GM23248 (cell line): ENCODE measurements at regions not wholly inside any gene's neighbourhood (a gene's known extent, or its start where the extent isn't known, plus 50 kb on each side); places are given as distances from the start of the nearest gene placed in this dataset.

ENCODE experiments used
- DNase-seq: peaks from one replicate; pipeline ENCODE4 v3.0.0-alpha.2; 2015
- H2AFZ ChIP-seq: fragments of 200-600 bp; sonication (generic); 2 replicates; pipeline ENCODE4 v1.6.1; 2016; ENCODE audit warnings: antibody characterized with exemption
- H3F3A ChIP-seq: fragments of 200-600 bp; sonication (generic); 2 replicates; pipeline ENCODE4 v1.6.1; 2016; ENCODE audit warnings: mild to moderate bottlenecking, antibody characterized with exemption, mixed run types; ENCODE audit not compliant: insufficient read depth
- H3K27ac ChIP-seq: fragments of 200-600 bp; sonication (generic); 2 replicates; pipeline ENCODE4 v1.5.1; 2016; ENCODE audit warnings: mild to moderate bottlenecking
- H3K27me3 ChIP-seq: fragments of 200-600 bp; sonication (generic); replicated peaks from 2 replicates; pipeline ENCODE4 v1.6.1; 2016; ENCODE audit warnings: mild to moderate bottlenecking; ENCODE audit not compliant: insufficient read depth
- H3K36me3 ChIP-seq: fragments of 200-600 bp; sonication (generic); 2 replicates; pipeline ENCODE4 v1.6.1; 2016; ENCODE audit warnings: low read depth, mild to moderate bottlenecking
- H3K4me1 ChIP-seq: fragments of 200-600 bp; sonication (generic); 2 replicates; pipeline ENCODE4 v1.6.1; 2016; ENCODE audit warnings: mild to moderate bottlenecking; ENCODE audit not compliant: insufficient read depth
- H3K4me2 ChIP-seq: fragments of 200-600 bp; sonication (generic); one replicate; pipeline ENCODE4 v1.6.1; 2016; ENCODE audit warnings: mild to moderate bottlenecking; ENCODE audit not compliant: unreplicated experiment
- H3K4me3 ChIP-seq: fragments of 200-600 bp; sonication (generic); 2 replicates; pipeline ENCODE4 v1.5.1; 2016; ENCODE audit warnings: mild to moderate bottlenecking
- H3K79me2 ChIP-seq: fragments of 200-600 bp; sonication (generic); 2 replicates; pipeline ENCODE4 v1.6.1; 2016; ENCODE audit warnings: mild to moderate bottlenecking; ENCODE audit not compliant: insufficient read depth
- H3K9ac ChIP-seq: fragments of 200-600 bp; sonication (generic); 2 replicates; pipeline ENCODE4 v1.6.1; 2016; ENCODE audit warnings: mild to moderate bottlenecking
- H3K9me2 ChIP-seq: fragments of 200-600 bp; sonication (generic); 2 replicates; pipeline ENCODE4 v1.6.1; 2016; ENCODE audit warnings: mixed run types, mild to moderate bottlenecking, moderate library complexity; ENCODE audit not compliant: insufficient read depth
- H3K9me3 ChIP-seq: fragments of 200-600 bp; sonication (generic); one replicate; pipeline ENCODE4 v1.6.1; 2017; ENCODE audit warnings: low read depth
- H4K20me1 ChIP-seq: fragments of 200-600 bp; sonication (generic); 2 replicates; pipeline ENCODE4 v1.6.0; 2016; ENCODE audit not compliant: insufficient read depth
- EZH2 ChIP-seq: fragments of 200-600 bp; sonication (generic); IDR thresholded peaks from 2 replicates; pipeline ENCODE4 v1.6.1; 2018; ENCODE audit warnings: antibody characterized with exemption, mild to moderate bottlenecking; ENCODE audit not compliant: insufficient read depth, poor library complexity, severe bottlenecking
- EZH2phosphoT487 ChIP-seq: fragments of 200-600 bp; sonication (generic); IDR thresholded peaks from 2 replicates; pipeline ENCODE4 v1.6.1; 2018; ENCODE audit warnings: antibody characterized with exemption, moderate library complexity, mild to moderate bottlenecking, low read depth; ENCODE audit not compliant: insufficient read depth
- WGBS, 2 experiments: methylation state at CpG; one replicate each; pipeline ENCODE4 v1.1.6; 2015 to 2017; ENCODE audit warnings: low lambda C conversion rate in 2 of 2, low coverage in 1 of 2; ENCODE audit errors: missing lambda C conversion rate in 2 of 2; 5-methylcytosine and 5-hydroxymethylcytosine counted together
- in situ Hi-C: fragments of 300-500 bp; cut with MboI; formaldehyde crosslinking; loops from 2 replicates; pipeline ENCODE4 v1.15.0; 2020

GRCh38 chr14:103230658-103231334 is 103.2 kb upstream of the EIF5 start:
- in situ Hi-C loops, result no loop called here
- H3K4me3 ChIP-seq, result no peak overlapping the region
- H3K9me2 ChIP-seq, result no peaks in the 10 kb centered on the region
- H3K36me3 ChIP-seq, result no peaks in the 10 kb centered on the region
- H3K4me1 ChIP-seq, result no peaks in the 10 kb centered on the region
- no peak for DNase-seq
- WGBS, 2 experiments, result 73% methylated on average over 14 to 15 of the region's 16 CpGs
- H3K79me2 ChIP-seq, result no peaks in the 10 kb centered on the region
- no peaks in the 10 kb centered on the region for H3K27me3 ChIP-seq
- no peak overlapping the region for H3K4me2 ChIP-seq
- H4K20me1 ChIP-seq, result no peaks in the 10 kb centered on the region
- no peak overlapping the region for H3K9ac ChIP-seq
- no peak overlapping the region for H2AFZ ChIP-seq
- TF ChIP-seq EZH2, result no peak
- no peak for TF ChIP-seq EZH2phosphoT487
- H3K27ac ChIP-seq, result no peak overlapping the region
- no peaks in the 10 kb centered on the region for H3F3A ChIP-seq
- H3K9me3 ChIP-seq, result no peaks in the 10 kb centered on the region

GRCh38 chr14:103231376-103232019 is 102.5 kb upstream of the EIF5 start:
- Histone ChIP-seq H3K27ac (no peak overlapping the region), H3K79me2 (no peaks in the 10 kb centered on the region), H4K20me1 (no peaks in the 10 kb centered on the region), H3K4me3 (no peak overlapping the region), H2AFZ (no peak overlapping the region), H3K9me3 (no peaks in the 10 kb centered on the region), H3F3A (no peaks in the 10 kb centered on the region), H3K9ac (no peak overlapping the region), H3K27me3 (0 out of 2 replicates have a peak, but pooled peaks cover 4% of the 10 kb centered on the region), H3K9me2 (no peaks in the 10 kb centered on the region), H3K4me1 (no peaks in the 10 kb centered on the region), H3K36me3 (no peaks in the 10 kb centered on the region), H3K4me2 (no peak overlapping the region)
- DNase-seq, result no peak
- in situ Hi-C loops, result no loop called here
- TF ChIP-seq EZH2phosphoT487, result no peak
- TF ChIP-seq EZH2, result no peak
- WGBS, 2 experiments, result 84 to 85% methylated on average over 21 to 22 of the region's 22 CpGs

- Histone ChIP-seq H3K9ac (no peak overlapping the region), H3K9me3 (no peaks in the 10 kb centered on the region), H2AFZ (no peak overlapping the region), H3K79me2 (no peaks in the 10 kb centered on the region), H3K4me3 (no peak overlapping the region), H3F3A (no peaks in the 10 kb centered on the region), H3K4me2 (no peak overlapping the region), H3K27ac (no peak overlapping the region), H3K36me3 (no peaks in the 10 kb centered on the region), H3K27me3 (peaks cover 7% of the 10 kb centered on the region; the same call in 1 of the 2 replicates), H4K20me1 (no peaks in the 10 kb centered on the region), H3K4me1 (no peaks in the 10 kb centered on the region), H3K9me2 (no peaks in the 10 kb centered on the region)
- 79 to 80% methylated on average over 12 to 13 of the region's 13 CpGs for WGBS, 2 experiments
- DNase-seq, result no peak
- TF ChIP-seq EZH2phosphoT487, result no peak
- no peak for TF ChIP-seq EZH2
- in situ Hi-C loops, result no loop called here
These were observed 101.8 kb upstream of the EIF5 start for GRCh38 chr14:103232031-103232808.

GRCh38 chr14:103232831-103233319 is 101.2 kb upstream of the EIF5 start:
- in situ Hi-C loops, result no loop called here
- WGBS, 2 experiments, result 91 to 92% methylated on average over 12 to 16 of the region's 16 CpGs
- H3K4me1 ChIP-seq, result no peaks in the 10 kb centered on the region
- no peaks in the 10 kb centered on the region for H3K9me3 ChIP-seq
- no peak overlapping the region for H3K27ac ChIP-seq
- peaks cover 11% of the 10 kb centered on the region; the same call in 1 of the 2 replicates for H3K27me3 ChIP-seq
- H3K9me2 ChIP-seq, result no peaks in the 10 kb centered on the region
- H4K20me1 ChIP-seq, result no peaks in the 10 kb centered on the region
- H3K36me3 ChIP-seq, result no peaks in the 10 kb centered on the region
- no peaks in the 10 kb centered on the region for H3F3A ChIP-seq
- H3K9ac ChIP-seq, result no peak overlapping the region
- no peak overlapping the region for H3K4me3 ChIP-seq
- no peaks in the 10 kb centered on the region for H3K79me2 ChIP-seq
- no peak for DNase-seq
- no peak for TF ChIP-seq EZH2phosphoT487
- TF ChIP-seq EZH2, result no peak
- no peak overlapping the region for H3K4me2 ChIP-seq
- no peak overlapping the region for H2AFZ ChIP-seq
